Endothelial cell of umbilical vein (primary cell): ENCODE measurements at regions not wholly inside any gene's neighbourhood (a gene's known extent, or its start where the extent isn't known, plus 50 kb on each side); places are given as distances from the start of the nearest gene placed in this dataset.

ENCODE experiments used
- CTCF ChIP-seq, 2 donors: IDR thresholded peaks; 1 replicate in 1 of 2; 2 replicates in 1 of 2; pipeline ENCODE4 v1.5.1; 2011; ENCODE audit warnings: low read length in 2 of 2, mild to moderate bottlenecking in 2 of 2, moderate library complexity in 2 of 2, control low read depth in 1 of 2, inconsistent platforms in 1 of 2, low read depth in 1 of 2; ENCODE audit not compliant: insufficient read depth in 1 of 2; ENCODE audit errors: extremely low read depth in 1 of 2
- EZH2 ChIP-seq: IDR thresholded peaks from 2 replicates; pipeline ENCODE4 v1.6.1; 2012; ENCODE audit warnings: borderline replicate concordance, low read depth, mild to moderate bottlenecking, moderate library complexity, low read length, inconsistent platforms; ENCODE audit not compliant: severe bottlenecking
- FOS ChIP-seq: IDR thresholded peaks from 2 replicates; pipeline ENCODE4 v1.6.1; 2011; ENCODE audit warnings: mild to moderate bottlenecking, low read length, moderate library complexity, borderline replicate concordance; ENCODE audit not compliant: insufficient read depth
- GATA2 ChIP-seq: IDR thresholded peaks from 2 replicates; pipeline ENCODE4 v1.7.0; 2011; ENCODE audit warnings: low read depth, mild to moderate bottlenecking, moderate library complexity, mixed read lengths, low read length; ENCODE audit not compliant: insufficient read length, insufficient read depth
- JUN ChIP-seq: IDR thresholded peaks from 2 replicates; pipeline ENCODE4 v1.6.1; 2011; ENCODE audit warnings: borderline replicate concordance, low read depth; ENCODE audit not compliant: insufficient read length, insufficient read depth
- MAX ChIP-seq: IDR thresholded peaks from 2 replicates; pipeline ENCODE4 v1.6.1; 2011; ENCODE audit not compliant: insufficient read depth, insufficient read length
- MYC ChIP-seq: IDR thresholded peaks from one replicate; pipeline ENCODE4 v1.6.1; 2011; ENCODE audit warnings: mild to moderate bottlenecking, low read depth, low read length
- POLR2A ChIP-seq: IDR thresholded peaks from 2 replicates; pipeline ENCODE4 v1.6.1; 2012; ENCODE audit warnings: low read depth, mild to moderate bottlenecking, control low read depth, low read length
- POLR2AphosphoS5 ChIP-seq: IDR thresholded peaks from 2 replicates; pipeline ENCODE4 v1.6.1; 2012; ENCODE audit warnings: low read depth, mild to moderate bottlenecking, control low read depth, low read length, moderate library complexity; ENCODE audit not compliant: insufficient read depth

GRCh38 chr1:173257805-173258204 is 50.7 kb upstream of the TNFSF4 start:
- TF ChIP-seq EZH2 (no peak), CTCF (IDR thresholded peaks at IDR 0.05; ENCODE audit: extremely low read depth in 1 of 2, insufficient read depth in 1 of 2, low read depth in 1 of 2, low read length in 2 of 2) (no peak), POLR2A (no peak), POLR2AphosphoS5 (no peak), FOS (no peak), MAX (no peak), MYC (no peak), JUN (no peak), GATA2 (no peak)
